Heart left ventricle (tissue), 13 donors: ENCODE measurements at regions not wholly inside any gene's neighbourhood (a gene's known extent, or its start where the extent isn't known, plus 50 kb on each side); places are given as distances from the start of the nearest gene placed in this dataset.

Source experiments
- POLR2A ChIP-seq, 2 donors: fragments of 450-650 bp; IDR thresholded peaks; one replicate each; pipeline ENCODE4 v1.6.1; 2017; ENCODE audit warnings: antibody characterized with exemption in 2 of 2, mild to moderate bottlenecking in 2 of 2, moderate library complexity in 2 of 2
- TF ChIP-seq, protein P1 (sequence below), 12 donors: fragments of 200-600 bp; sonication (generic) in 4 of 12; IDR thresholded peaks; one replicate each; pipeline versions ENCODE4 v1.5.0 to v1.8.0; 2018 to 2022; ENCODE audit warnings: antibody characterized with exemption in 12 of 12, mild to moderate bottlenecking in 5 of 12
- donor health status: ischemic (EF 13 %, LVEDD 7.1; RV severe dilation, severe dysfunction).
- donor health status: DM: no; HTN: yes; CAD: no.
- donor health status: DM: no; HTN: no; CAD: no.
- donor health status: ischemic (EF 25% LVEDD 6.9; RV normal size, moderate dysfunction).
- donor health status: ischemic (EF 25% LVEDD 5.7; RV mildly dilated, moderate dysfunction).
- donor health status: ischemic (EF 35%, LVEDD 5.7; RV mildly dilated, moderate dysfunction).
- donor health status: nonischemic (EF 11% LVEDD 7.7; RV severe dilation, severe dysfunction).
- donor health status: DM: yes; HTN: yes; CAD: no.
- donor health status: PGD.
- donor health status: ischemic (EF 29% LVEDD 5.4; RV normal size, mild dysfunction).
- donor health status: nonischemic (EF 23%, LVEDD 6.1; RV moderate dilation, normal function).

DNA sequence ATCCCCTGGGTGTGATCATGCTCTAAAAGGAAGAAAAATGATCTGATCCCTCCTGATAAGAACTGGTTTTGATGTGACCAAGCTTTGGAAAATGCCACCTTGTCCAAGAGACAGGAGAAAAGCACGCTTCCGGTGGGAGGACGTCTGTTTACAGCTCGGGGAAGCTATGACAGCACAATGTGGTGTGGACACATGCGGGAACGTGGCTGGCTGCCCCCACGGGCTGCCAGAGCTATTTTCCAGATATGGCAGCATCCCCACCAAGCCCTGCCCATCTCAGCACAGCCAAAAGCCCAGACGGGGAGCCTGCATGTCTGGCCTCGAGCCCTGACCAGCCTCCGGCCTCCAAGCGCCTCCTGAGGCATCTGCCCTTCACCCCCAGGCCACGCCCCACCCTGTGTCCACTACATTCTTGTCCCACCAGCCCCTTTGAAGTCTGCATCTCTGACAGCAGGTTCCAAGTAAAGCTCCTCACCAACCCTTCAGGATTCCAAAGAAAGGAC is 63.2 kb upstream of the HRH1 start:
- TF ChIP-seq, protein P1, sequence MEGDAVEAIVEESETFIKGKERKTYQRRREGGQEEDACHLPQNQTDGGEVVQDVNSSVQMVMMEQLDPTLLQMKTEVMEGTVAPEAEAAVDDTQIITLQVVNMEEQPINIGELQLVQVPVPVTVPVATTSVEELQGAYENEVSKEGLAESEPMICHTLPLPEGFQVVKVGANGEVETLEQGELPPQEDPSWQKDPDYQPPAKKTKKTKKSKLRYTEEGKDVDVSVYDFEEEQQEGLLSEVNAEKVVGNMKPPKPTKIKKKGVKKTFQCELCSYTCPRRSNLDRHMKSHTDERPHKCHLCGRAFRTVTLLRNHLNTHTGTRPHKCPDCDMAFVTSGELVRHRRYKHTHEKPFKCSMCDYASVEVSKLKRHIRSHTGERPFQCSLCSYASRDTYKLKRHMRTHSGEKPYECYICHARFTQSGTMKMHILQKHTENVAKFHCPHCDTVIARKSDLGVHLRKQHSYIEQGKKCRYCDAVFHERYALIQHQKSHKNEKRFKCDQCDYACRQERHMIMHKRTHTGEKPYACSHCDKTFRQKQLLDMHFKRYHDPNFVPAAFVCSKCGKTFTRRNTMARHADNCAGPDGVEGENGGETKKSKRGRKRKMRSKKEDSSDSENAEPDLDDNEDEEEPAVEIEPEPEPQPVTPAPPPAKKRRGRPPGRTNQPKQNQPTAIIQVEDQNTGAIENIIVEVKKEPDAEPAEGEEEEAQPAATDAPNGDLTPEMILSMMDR (IDR thresholded peaks at IDR 0.05) = no peak
- TF ChIP-seq POLR2A (IDR thresholded peaks at IDR 0.05) = no peak
